IMR-90 (cell line): ENCODE measurements at regions not wholly inside any gene's neighbourhood (a gene's known extent, or its start where the extent isn't known, plus 50 kb on each side); places are given as distances from the start of the nearest gene placed in this dataset.

Experiments used
- ATAC-seq: fragments of 200-7000 bp; cut with Tn5 transposase; 2 replicates; pipeline ENCODE4 v1.9.1; 2020; ENCODE audit warnings: low read depth, mild to moderate bottlenecking, moderate library complexity
- BruUV-seq: library from RNA; stranded (reverse); fragments of 400-500 nt; replicated peaks from 2 replicates; lab custom pipeline; 2021; lab: Mats Ljungman, UMichigan
- CTCF ChIA-PET: fragments of 300-600 bp; formaldehyde crosslinking; extraction: SDS; loops from one replicate; lab custom pipeline; 2021; ENCODE audit warnings: antibody characterized with exemption; lab: Yijun Ruan, JAX
- POLR2A ChIA-PET: fragments of 300-600 bp; sonication (Branson Sonifier 250); formaldehyde crosslinking; loops from one replicate; lab custom pipeline; 2022; ENCODE audit warnings: antibody characterized with exemption; ENCODE audit not compliant: unreplicated experiment; lab: Charles Lee
- DNase-seq: peaks from one replicate; pipeline ENCODE4 v3.0.0; 2013
- H2AFZ ChIP-seq: replicated peaks from 2 replicates; pipeline ENCODE3; 2013; ENCODE audit warnings: low read length, mild to moderate bottlenecking; ENCODE audit not compliant: poor library complexity
- H2AK5ac ChIP-seq: 2 replicates; pipeline ENCODE4 v1.6.1; 2013; ENCODE audit warnings: low read depth, low read length, inconsistent platforms
- H2AK9ac ChIP-seq: replicated peaks from 2 replicates; pipeline ENCODE3; 2013; ENCODE audit warnings: mild to moderate bottlenecking, low read depth, low read length, moderate library complexity; ENCODE audit not compliant: poor library complexity
- H2BK120ac ChIP-seq: 2 replicates; pipeline ENCODE4 v1.6.1; 2013; ENCODE audit warnings: low read depth, low read length, inconsistent platforms
- H2BK15ac ChIP-seq: 3 replicates; pipeline ENCODE4 v1.6.1; 2013; ENCODE audit warnings: low read depth, low read length, inconsistent platforms
- H2BK20ac ChIP-seq: 2 replicates; pipeline ENCODE4 v1.6.1; 2013; ENCODE audit warnings: low read depth, mild to moderate bottlenecking, inconsistent platforms, low read length, moderate library complexity
- H2BK5ac ChIP-seq: 2 replicates; pipeline ENCODE4 v1.6.1; 2013; ENCODE audit warnings: mild to moderate bottlenecking, low read depth, low read length, inconsistent platforms; ENCODE audit not compliant: poor library complexity, severe bottlenecking
- H3K14ac ChIP-seq: replicated peaks from 2 replicates; pipeline ENCODE4 v1.6.1; 2013; ENCODE audit warnings: low read depth, low read length, inconsistent platforms
- H3K18ac ChIP-seq: 2 replicates; pipeline ENCODE4 v1.6.1; 2013; ENCODE audit warnings: low read depth, low read length, control low read depth
- H3K23ac ChIP-seq: 2 replicates; pipeline ENCODE4 v1.6.1; 2013; ENCODE audit warnings: low read depth, low read length, inconsistent platforms
- H3K27ac ChIP-seq: 2 replicates; pipeline ENCODE4 v1.5.1; 2013; ENCODE audit warnings: mild to moderate bottlenecking, control low read depth, low read length; ENCODE audit not compliant: insufficient read depth
- H3K27me3 ChIP-seq: 2 replicates; pipeline ENCODE4 v1.6.1; 2013; ENCODE audit warnings: low read length; ENCODE audit not compliant: control insufficient read depth, insufficient read depth
- H3K36me3 ChIP-seq: 2 replicates; pipeline ENCODE4 v1.6.1; 2013; ENCODE audit warnings: low read length, mixed read lengths; ENCODE audit not compliant: control insufficient read depth, insufficient read depth
- H3K4ac ChIP-seq: 2 replicates; pipeline ENCODE4 v1.6.1; 2013; ENCODE audit warnings: low read depth, low read length, inconsistent platforms
- H3K4me1 ChIP-seq: 2 replicates; pipeline ENCODE4 v1.6.1; 2013; ENCODE audit warnings: low read length, mixed read lengths; ENCODE audit not compliant: control insufficient read depth, insufficient read depth
- H3K4me2 ChIP-seq: 2 replicates; pipeline ENCODE4 v1.6.1; 2013; ENCODE audit warnings: low read depth, mild to moderate bottlenecking, control low read depth, low read length, moderate library complexity
- H3K4me3 ChIP-seq: 2 replicates; pipeline ENCODE4 v1.5.1; 2013; ENCODE audit warnings: low read depth, mild to moderate bottlenecking, control low read depth, low read length, moderate library complexity; ENCODE audit not compliant: insufficient read depth
- H3K56ac ChIP-seq: 2 replicates; pipeline ENCODE4 v1.6.1; 2013; ENCODE audit warnings: low read length, inconsistent platforms; ENCODE audit not compliant: insufficient read depth; ENCODE audit errors: extremely low read depth
- H3K79me1 ChIP-seq, 2 experiments: 2 replicates each; pipeline ENCODE4 v1.6.1; 2013; ENCODE audit warnings: low read length in 2 of 2, inconsistent platforms in 1 of 2, low read depth in 1 of 2
- H3K9ac ChIP-seq: 2 replicates; pipeline ENCODE4 v1.6.1; 2013; ENCODE audit warnings: low read depth, low read length, control low read depth
- H3K9me1 ChIP-seq: 2 replicates; pipeline ENCODE4 v1.6.1; 2013; ENCODE audit warnings: low read length, inconsistent platforms; ENCODE audit not compliant: insufficient read depth
- H3K9me3 ChIP-seq: 2 replicates; pipeline ENCODE4 v1.6.1; 2013; ENCODE audit warnings: low read length; ENCODE audit not compliant: control insufficient read depth, insufficient read depth
- H4K20me1 ChIP-seq: 2 replicates; pipeline ENCODE4 v1.6.1; 2013; ENCODE audit warnings: low read length, inconsistent platforms; ENCODE audit not compliant: insufficient read depth
- H4K5ac ChIP-seq: 2 replicates; pipeline ENCODE4 v1.6.1; 2013; ENCODE audit warnings: mild to moderate bottlenecking, low read depth, low read length, control low read depth
- H4K8ac ChIP-seq, 2 experiments: 2 replicates each; pipeline ENCODE4 v1.6.1; 2013; ENCODE audit warnings: low read depth in 2 of 2, low read length in 2 of 2, control low read depth in 1 of 2, inconsistent platforms in 1 of 2
- H4K91ac ChIP-seq: 2 replicates; pipeline ENCODE4 v1.6.1; 2013; ENCODE audit warnings: low read depth, low read length, inconsistent platforms; ENCODE audit not compliant: insufficient read depth
- CEBPB ChIP-seq: IDR thresholded peaks from 2 replicates; pipeline ENCODE4 v1.6.1; 2012; ENCODE audit warnings: low read depth, low read length, improper control_type of control experiment
- CHD1 ChIP-seq: IDR thresholded peaks from 2 replicates; pipeline ENCODE4 v1.6.1; 2012; ENCODE audit warnings: low read depth, low read length, improper control_type of control experiment
- ELK1 ChIP-seq: fragments of 150-350 bp; IDR thresholded peaks from 2 replicates; pipeline ENCODE4 v1.6.1; 2016; ENCODE audit warnings: low read depth, mild to moderate bottlenecking, low read length, moderate library complexity, borderline replicate concordance
- MAZ ChIP-seq: IDR thresholded peaks from 2 replicates; pipeline ENCODE4 v1.6.1; 2012; ENCODE audit warnings: low read depth, mild to moderate bottlenecking, low read length, improper control_type of control experiment, moderate library complexity, borderline replicate concordance
- MXI1 ChIP-seq: IDR thresholded peaks from 2 replicates; pipeline ENCODE4 v1.6.1; 2012; ENCODE audit warnings: low read depth, mild to moderate bottlenecking, low read length, moderate library complexity, borderline replicate concordance
- POLR2A ChIP-seq: IDR thresholded peaks from 2 replicates; pipeline ENCODE4 v1.6.1; 2012; ENCODE audit warnings: mild to moderate bottlenecking, low read depth, low read length
- WGBS, 2 experiments: methylation state at CpG; one replicate each; pipeline versions ENCODE4 v1.1.5 to v1.1.7; 2013; ENCODE audit warnings: missing lambda C conversion rate in 2 of 2; ENCODE audit not compliant: insufficient read length in 1 of 2; ENCODE audit errors: extremely low coverage in 2 of 2; 5-methylcytosine and 5-hydroxymethylcytosine counted together
- dilution Hi-C: fragments of 300-500 bp; cut with HindIII; formaldehyde crosslinking; loops from one replicate; pipeline ENCODE4 v1.14.3; 2018; ENCODE audit warnings: low sequenced_read_pairs; ENCODE audit not compliant: unreplicated experiment
- in situ Hi-C: fragments of 300-500 bp; cut with MboI; formaldehyde crosslinking; loops from 3 replicates; pipeline ENCODE4 v1.14.3; 2019; ENCODE audit warnings: low sequenced_read_pairs, inconsistent platforms, mixed read lengths
- intact Hi-C: fragments of 100-400 bp; cut with micrococcal nuclease; formaldehyde crosslinking; loops from 2 replicates; pipeline ENCODE4 v1.10.0; 2022

- TF ChIP-seq ELK1 = no peak
- TF ChIP-seq POLR2A = no peak
- no peak for TF ChIP-seq MXI1
- TF ChIP-seq CHD1 = no peak
- no peak for TF ChIP-seq CEBPB
- no peak for TF ChIP-seq MAZ
- Histone ChIP-seq H3K18ac (no peak overlapping the region), H2BK15ac (no peak overlapping the region), H3K9me1 (no peaks in the 10 kb centered on the region), H3K27me3 (peaks cover 7% of the 10 kb centered on the region), H3K9ac (no peak overlapping the region), H3K56ac (no peak overlapping the region), H2AK5ac (no peak overlapping the region), H3K27ac (no peak overlapping the region), H3K4me3 (no peak overlapping the region), H4K91ac (no peak overlapping the region), H3K36me3 (no peaks in the 10 kb centered on the region), H3K4me2 (no peak overlapping the region), H2AK9ac (no peak overlapping the region), H2BK120ac (no peak overlapping the region), H3K4me1 (no peaks in the 10 kb centered on the region), H3K14ac (no peak overlapping the region), H2BK5ac (no peak overlapping the region), H4K5ac (no peak overlapping the region), H3K4ac (no peak overlapping the region), H2BK20ac (no peak overlapping the region), H3K23ac (no peak overlapping the region), H2AFZ (no peak overlapping the region), H4K8ac (no peak overlapping the region), H4K20me1 (no peaks in the 10 kb centered on the region), H3K79me1 (no peaks in the 10 kb centered on the region), H3K9me3 (no peaks in the 10 kb centered on the region)
- BruUV-seq = no TSS peak
- in situ Hi-C loops = no loop called here
- dilution Hi-C loops = no loop called here
- ChIA-PET POLR2A (no interaction called here), CTCF (no interaction called here)
- ATAC-seq (no peak), DNase-seq (no peak)
- WGBS, 2 experiments = 86% methylated on average over 1 of the region's 6 CpGs; no CpG with 5 or more reads in 1 of the 2 experiments
- intact Hi-C loops = no loop called here
Observed at GRCh38 chr9:16303506-16303905, 567.0 kb downstream of the BNC2 start.
